AG09319 (cell line): ENCODE measurements at regions not wholly inside any gene's neighbourhood (a gene's known extent, or its start where the extent isn't known, plus 50 kb on each side); places are given as distances from the start of the nearest gene placed in this dataset.

Source experiments
- DNase-seq: peaks from one replicate; pipeline ENCODE4 v3.0.0-alpha.2; 2010; ENCODE audit warnings: low read depth; ENCODE audit errors: extremely low read depth
- CTCF ChIP-seq: IDR thresholded peaks from 2 replicates; pipeline ENCODE4 v1.5.1; 2011; ENCODE audit warnings: low read depth, mild to moderate bottlenecking, inconsistent platforms, low read length, moderate library complexity

GRCh38 chr2:52074130-52074719 is 1042.3 kb upstream of the NRXN1 start:
- DNase-seq, result no peak
- TF ChIP-seq CTCF, result no peak

- TF ChIP-seq CTCF, result no peak
- no peak for DNase-seq
Measured at GRCh38 chr2:52072949-52073348, 1041.0 kb upstream of the NRXN1 start.

GRCh38 chr2:52070665-52071064 is 1038.7 kb upstream of the NRXN1 start:
- no peak for TF ChIP-seq CTCF

GRCh38 chr2:52064234-52064633 is 1032.3 kb upstream of the NRXN1 start:
- DNase-seq, result no peak
- no peak for TF ChIP-seq CTCF

More at GRCh38 chr2:52070665-52071064, 1038.7 kb upstream of the NRXN1 start:
- no peak for DNase-seq

- no peak for TF ChIP-seq CTCF
- DNase-seq, result no peak
Measured at GRCh38 chr2:52054824-52055223, 1022.9 kb upstream of the NRXN1 start.

- TF ChIP-seq CTCF, result no peak
- no peak for DNase-seq
Measured at GRCh38 chr2:52036853-52037252, 1004.9 kb upstream of the NRXN1 start.

- no peak for TF ChIP-seq CTCF
- no peak for DNase-seq
Measured at GRCh38 chr2:52036024-52036423, 1004.1 kb upstream of the NRXN1 start.
